SK-N-SH (cell line): ENCODE measurements at regions not wholly inside any gene's neighbourhood (a gene's known extent, or its start where the extent isn't known, plus 50 kb on each side); places are given as distances from the start of the nearest gene placed in this dataset.

Experiments
- CTCF ChIA-PET: fragments of 300-600, 350-600 bp; formaldehyde crosslinking; extraction: SDS; loops from one replicate; lab custom pipeline; 2021; lab: Yijun Ruan, JAX
- POLR2A ChIA-PET: fragments of 350-600 bp; sonication (Branson Sonifier 250); formaldehyde crosslinking; extraction: SDS; loops from one replicate; lab custom pipeline; 2020; ENCODE audit warnings: antibody characterized with exemption, inconsistent platforms; lab: Yijun Ruan, JAX
- DNase-seq: peaks from one replicate; pipeline ENCODE4 v3.0.0; 2012
- H2AFZ ChIP-seq: fragments of 200-600 bp; sonication (generic); 2 replicates; pipeline ENCODE4 v1.8.1; 2016; ENCODE audit warnings: antibody characterized with exemption, mild to moderate bottlenecking, low read depth
- H3F3A ChIP-seq: fragments of 200-600 bp; sonication (generic); replicated peaks from 2 replicates; pipeline ENCODE3; 2016; ENCODE audit warnings: antibody characterized with exemption, mild to moderate bottlenecking; ENCODE audit not compliant: insufficient read depth
- H3K27ac ChIP-seq, 2 experiments: fragments of 200-500 bp in 1 of 2; fragments of 200-600 bp in 1 of 2; sonication (Bioruptor generic) in 1 of 2; sonication (generic), shearing (Covaris generic) in 1 of 2; 2 replicates each; pipeline versions ENCODE4 v1.5.1 to v1.6.1; 2014 to 2016; ENCODE audit warnings: low read depth in 2 of 2, inconsistent platforms in 1 of 2, low read length in 1 of 2, mild to moderate bottlenecking in 1 of 2, mixed read lengths in 1 of 2
- H3K27me3 ChIP-seq: fragments of 200-600 bp; sonication (generic), shearing (Covaris generic); 2 replicates; pipeline ENCODE4 v1.6.1; 2016; ENCODE audit warnings: mixed run types; ENCODE audit not compliant: insufficient read depth
- H3K36me3 ChIP-seq, 2 experiments: fragments of 200-500 bp in 1 of 2; fragments of 200-600 bp in 1 of 2; sonication (Bioruptor generic) in 1 of 2; sonication (generic) in 1 of 2; replicated peaks in 1 of 2; 2 replicates each; pipeline versions ENCODE3 to v1.5.1; 2014 to 2016; ENCODE audit warnings: low read length in 1 of 2, mild to moderate bottlenecking in 1 of 2; ENCODE audit not compliant: insufficient read depth in 2 of 2, control insufficient read depth in 1 of 2
- H3K4me1 ChIP-seq, 2 experiments: fragments of 200-500 bp in 1 of 2; fragments of 200-600 bp in 1 of 2; sonication (Bioruptor generic) in 1 of 2; sonication (generic), shearing (Covaris generic) in 1 of 2; 2 replicates each; pipeline versions ENCODE4 v1.5.1 to v1.6.1; 2014 to 2016; ENCODE audit warnings: low read depth in 1 of 2, low read length in 1 of 2, mixed run types in 1 of 2; ENCODE audit not compliant: insufficient read depth in 2 of 2, control insufficient read depth in 1 of 2
- H3K4me2 ChIP-seq: fragments of 200-600 bp; sonication (generic), shearing (Covaris generic); 2 replicates; pipeline ENCODE4 v1.6.1; 2017; ENCODE audit warnings: mixed run types
- H3K4me3 ChIP-seq, 2 experiments: fragments of 200-500 bp in 1 of 2; fragments of 200-600 bp in 1 of 2; sonication (Bioruptor generic) in 1 of 2; sonication (generic), shearing (Covaris generic) in 1 of 2; 2 replicates each; pipeline versions ENCODE4 v1.5.1 to v1.8.1; 2014 to 2016; ENCODE audit warnings: low read depth in 2 of 2, inconsistent platforms in 1 of 2, low read length in 1 of 2, mild to moderate bottlenecking in 1 of 2, mixed read lengths in 1 of 2, moderate library complexity in 1 of 2
- H3K79me2 ChIP-seq: fragments of 200-600 bp; sonication (generic); 2 replicates; pipeline ENCODE4 v1.8.1; 2017; ENCODE audit warnings: mild to moderate bottlenecking; ENCODE audit not compliant: insufficient read depth
- H3K9ac ChIP-seq: fragments of 200-600 bp; sonication (generic); 2 replicates; pipeline ENCODE4 v1.6.1; 2017; ENCODE audit warnings: mixed run types
- H3K9me2 ChIP-seq: fragments of 200-600 bp; sonication (generic); 2 replicates; pipeline ENCODE4 v1.6.1; 2017; ENCODE audit warnings: mixed run types
- H3K9me3 ChIP-seq: fragments of 200-600 bp; sonication (generic); 2 replicates; pipeline ENCODE4 v1.6.1; 2017; ENCODE audit warnings: mixed run types, mild to moderate bottlenecking, moderate library complexity
- H4K20me1 ChIP-seq: fragments of 200-600 bp; sonication (generic); 2 replicates; pipeline ENCODE4 v1.6.1; 2017; ENCODE audit warnings: mild to moderate bottlenecking, mixed run types; ENCODE audit not compliant: insufficient read depth
- CTCF ChIP-seq: fragments of 200-600 bp; sonication (generic); IDR thresholded peaks from 2 replicates; pipeline ENCODE4 v1.6.1; 2017; ENCODE audit warnings: antibody characterized with exemption, mild to moderate bottlenecking, moderate library complexity
- EP300 ChIP-seq, 2 experiments: IDR thresholded peaks; 2 replicates each; pipeline versions ENCODE4 v1.4.0 to v1.6.1; 2012; ENCODE audit warnings: borderline replicate concordance in 1 of 2, low read depth in 1 of 2, low read length in 1 of 2
- FOSL2 ChIP-seq: IDR thresholded peaks from 2 replicates; pipeline ENCODE4 v1.4.0; 2012; ENCODE audit warnings: low read depth, mild to moderate bottlenecking, moderate library complexity, borderline replicate concordance
- JUND ChIP-seq: IDR thresholded peaks from 2 replicates; pipeline ENCODE4 v1.4.0; 2012
- MEF2A ChIP-seq: IDR thresholded peaks from 2 replicates; pipeline ENCODE4 v1.4.0; 2012; ENCODE audit warnings: low read depth, borderline replicate concordance
- REST ChIP-seq: IDR thresholded peaks from 2 replicates; pipeline ENCODE4 v1.6.1; 2012; ENCODE audit warnings: mild to moderate bottlenecking, low read depth, low read length, moderate library complexity
- SMC3 ChIP-seq: IDR thresholded peaks from 2 replicates; pipeline ENCODE4 v1.6.1; 2012; ENCODE audit warnings: low read depth, low read length, improper control_type of control experiment
- TAF1 ChIP-seq: IDR thresholded peaks from 2 replicates; pipeline ENCODE4 v1.6.1; 2012; ENCODE audit warnings: low read depth, mild to moderate bottlenecking, low read length, moderate library complexity, borderline replicate concordance
- TCF12 ChIP-seq: IDR thresholded peaks from 2 replicates; pipeline ENCODE4 v1.4.0; 2012
- USF2 ChIP-seq: fragments of 150-350 bp; IDR thresholded peaks from 2 replicates; pipeline ENCODE4 v1.6.1; 2017; ENCODE audit warnings: antibody characterized with exemption, low read length, low read depth, borderline replicate concordance
- YY1 ChIP-seq: IDR thresholded peaks from 2 replicates; pipeline ENCODE4 v1.4.0; 2012; ENCODE audit warnings: low read depth, mild to moderate bottlenecking
- ZBTB33 ChIP-seq: IDR thresholded peaks from 2 replicates; pipeline ENCODE4 v1.4.0; 2012; ENCODE audit warnings: low read depth, borderline replicate concordance
- WGBS: methylation state at CpG from one replicate; pipeline ENCODE4 v1.1.6; 2017; ENCODE audit warnings: low lambda C conversion rate; 5-methylcytosine and 5-hydroxymethylcytosine counted together

- TF ChIP-seq REST: no peak
- TF ChIP-seq YY1: no peak
- TF ChIP-seq MEF2A: no peak
- TF ChIP-seq TCF12: no peak
- TF ChIP-seq CTCF: no peak
- TF ChIP-seq JUND: no peak
These were observed 279.1 kb downstream of the AEBP2 start (continued) for GRCh38 chr12:19718401-19718800.

- Histone ChIP-seq H3K27me3 (no peaks in the 10 kb centered on the region), H3K9me3 (no peaks in the 10 kb centered on the region), H3K9ac (no peak overlapping the region), H2AFZ (no peak overlapping the region), H3F3A (no peaks in the 10 kb centered on the region), H3K9me2 (no peaks in the 10 kb centered on the region), H3K36me3 (no peaks in the 10 kb centered on the region), H3K79me2 (no peaks in the 10 kb centered on the region), H3K27ac (no peak overlapping the region), H3K4me2 (no peak overlapping the region), H3K4me1 (no peaks in the 10 kb centered on the region), H3K4me3 (no peak overlapping the region), H4K20me1 (no peaks in the 10 kb centered on the region)
- TF ChIP-seq EP300 (IDR thresholded peaks at IDR 0.05; ENCODE audit: borderline replicate concordance in 1 of 2, low read depth in 1 of 2, low read length in 1 of 2): no peak
- TF ChIP-seq TCF12: no peak
- no peak for TF ChIP-seq USF2
- no peak for TF ChIP-seq FOSL2
- TF ChIP-seq ZBTB33: no peak
- no peak for TF ChIP-seq TAF1
- no peak for TF ChIP-seq SMC3
- POLR2A ChIA-PET: no interaction called here
- DNase-seq: no peak
- CTCF ChIA-PET: interaction anchor here (2.8 kb wide), 1 partner anchor 20 kb away, joined by 13 read pairs; no protein-coding TSS in a partner anchor
- 100% methylated on average over 1 of the region's 1 CpG for WGBS
These were observed 280.4 kb downstream of the AEBP2 start for GRCh38 chr12:19719672-19720071.
